MM.1S (cell line): ENCODE measurements at regions not wholly inside any gene's neighbourhood (a gene's known extent, or its start where the extent isn't known, plus 50 kb on each side); places are given as distances from the start of the nearest gene placed in this dataset.

Experiments used
- DNase-seq: peaks from one replicate; pipeline ENCODE4 v3.0.0-alpha.2; 2015
- H2AFZ ChIP-seq: fragments of 300-600 bp; sonication (generic); 2 replicates; pipeline ENCODE4 v1.6.0; 2016; ENCODE audit warnings: antibody characterized with exemption, low read length
- H3F3A ChIP-seq: fragments of 300-600 bp; sonication (generic); 2 replicates; pipeline ENCODE4 v1.6.1; 2016; ENCODE audit warnings: mild to moderate bottlenecking, antibody characterized with exemption, low read length, moderate library complexity, mixed read lengths; ENCODE audit not compliant: insufficient read depth
- H3K27ac ChIP-seq: fragments of 300-600 bp; sonication (generic); 2 replicates; pipeline ENCODE4 v1.5.1; 2016; ENCODE audit warnings: mild to moderate bottlenecking, low read length
- H3K27me3 ChIP-seq: fragments of 300-600 bp; sonication (generic); replicated peaks from 2 replicates; pipeline ENCODE4 v1.6.0; 2016; ENCODE audit warnings: low read length; ENCODE audit not compliant: insufficient read depth
- H3K36me3 ChIP-seq: fragments of 300-600 bp; sonication (generic); replicated peaks from 2 replicates; pipeline ENCODE4 v1.6.1; 2016; ENCODE audit warnings: mild to moderate bottlenecking, low read length, mixed read lengths; ENCODE audit not compliant: insufficient read depth
- H3K4me1 ChIP-seq: fragments of 300-600 bp; sonication (generic); 2 replicates; pipeline ENCODE4 v1.6.1; 2016; ENCODE audit warnings: low read length, mixed read lengths
- H3K4me2 ChIP-seq: fragments of 300-600 bp; sonication (generic); 2 replicates; pipeline ENCODE4 v1.6.0; 2016; ENCODE audit warnings: low read depth, low read length
- H3K4me3 ChIP-seq: fragments of 300-600 bp; sonication (generic); 2 replicates; pipeline ENCODE4 v1.5.1; 2016; ENCODE audit warnings: low read length, mixed read lengths
- H3K79me2 ChIP-seq: fragments of 300-600 bp; sonication (generic); 2 replicates; pipeline ENCODE4 v1.6.1; 2016; ENCODE audit warnings: mixed run types, low read length, mixed read lengths
- H3K9ac ChIP-seq: fragments of 300-600 bp; sonication (generic); 2 replicates; pipeline ENCODE4 v1.6.1; 2016; ENCODE audit warnings: low read length, mixed read lengths
- H3K9me2 ChIP-seq: fragments of 300-600 bp; sonication (generic); replicated peaks from 2 replicates; pipeline ENCODE4 v1.6.1; 2016; ENCODE audit warnings: mild to moderate bottlenecking, low read length, mixed read lengths; ENCODE audit not compliant: insufficient read depth
- H3K9me3 ChIP-seq: fragments of 300-600 bp; sonication (generic); replicated peaks from 2 replicates; pipeline ENCODE4 v1.6.1; 2016; ENCODE audit warnings: mild to moderate bottlenecking, low read length, mixed read lengths; ENCODE audit not compliant: insufficient read depth
- H4K20me1 ChIP-seq: fragments of 300-600 bp; sonication (generic); 2 replicates; pipeline ENCODE4 v1.6.1; 2016; ENCODE audit warnings: mild to moderate bottlenecking, low read length, moderate library complexity, mixed read lengths; ENCODE audit not compliant: insufficient read depth
- CTCF ChIP-seq: fragments of 300-600 bp; sonication (generic); IDR thresholded peaks from 2 replicates; pipeline ENCODE4 v1.5.1; 2016; ENCODE audit warnings: antibody characterized with exemption, low read length, mixed read lengths
- EZH2 ChIP-seq: fragments of 300-600 bp; sonication (generic); optimal IDR thresholded peaks from 2 replicates; pipeline ENCODE3; 2017; ENCODE audit warnings: low read depth, mild to moderate bottlenecking, antibody characterized with exemption, low read length, mixed read lengths
- EZH2phosphoT487 ChIP-seq: fragments of 300-600 bp; sonication (generic); IDR thresholded peaks from 2 replicates; pipeline ENCODE4 v1.6.1; 2018; ENCODE audit warnings: antibody characterized with exemption, low read length

- Histone ChIP-seq H3K4me3 (no peak overlapping the region), H2AFZ (no peak overlapping the region)
- no peak for DNase-seq
Measured at GRCh38 chr7:42694894-42695507, 216.9 kb downstream of the C7orf25 start.

GRCh38 chr7:42693722-42694121, 218.1 kb downstream of the C7orf25 start:
- Histone ChIP-seq H2AFZ (no peak overlapping the region), H3K36me3 (no peaks in the 10 kb centered on the region), H3K4me1 (no peaks in the 10 kb centered on the region), H3F3A (no peaks in the 10 kb centered on the region), H3K9me3 (no peaks in the 10 kb centered on the region), H4K20me1 (no peaks in the 10 kb centered on the region), H3K9ac (no peak overlapping the region), H3K4me3 (no peak overlapping the region), H3K4me2 (no peak overlapping the region), H3K27ac (no peak overlapping the region), H3K27me3 (no peaks in the 10 kb centered on the region), H3K79me2 (no peaks in the 10 kb centered on the region), H3K9me2 (no peaks in the 10 kb centered on the region)
- DNase-seq = no peak
- TF ChIP-seq EZH2 (no peak), CTCF (no peak), EZH2phosphoT487 (no peak)

More at GRCh38 chr7:42694894-42695507, 216.9 kb downstream of the C7orf25 start:
- Histone ChIP-seq H3F3A (no peaks in the 10 kb centered on the region), H3K9me2 (no peaks in the 10 kb centered on the region), H3K79me2 (no peaks in the 10 kb centered on the region), H3K4me2 (no peak overlapping the region), H3K4me1 (no peaks in the 10 kb centered on the region), H3K36me3 (no peaks in the 10 kb centered on the region), H3K9ac (no peak overlapping the region), H3K27ac (no peak overlapping the region), H3K27me3 (no peaks in the 10 kb centered on the region), H3K9me3 (no peaks in the 10 kb centered on the region), H4K20me1 (no peaks in the 10 kb centered on the region)
- TF ChIP-seq EZH2 (no peak), CTCF (no peak), EZH2phosphoT487 (no peak)

GRCh38 chr7:42692621-42693020, 219.2 kb downstream of the C7orf25 start:
- H3K79me2 ChIP-seq = no peaks in the 10 kb centered on the region
- no peak for DNase-seq
- no peaks in the 10 kb centered on the region for H3F3A ChIP-seq
- H3K9me2 ChIP-seq = no peaks in the 10 kb centered on the region
- H3K9me3 ChIP-seq = no peaks in the 10 kb centered on the region
- H2AFZ ChIP-seq = no peak overlapping the region
- TF ChIP-seq EZH2 = no peak
- H3K9ac ChIP-seq = no peak overlapping the region
- H3K36me3 ChIP-seq = no peaks in the 10 kb centered on the region
- H3K4me2 ChIP-seq = no peak overlapping the region
- no peaks in the 10 kb centered on the region for H3K27me3 ChIP-seq
- H3K4me1 ChIP-seq = no peaks in the 10 kb centered on the region
- no peaks in the 10 kb centered on the region for H4K20me1 ChIP-seq
- H3K4me3 ChIP-seq = no peak overlapping the region
- H3K27ac ChIP-seq = no peak overlapping the region

GRCh38 chr7:42690794-42691639, 220.9 kb downstream of the C7orf25 start:
- Histone ChIP-seq H3K36me3 (no peaks in the 10 kb centered on the region), H3K4me3 (no peak overlapping the region), H3F3A (no peaks in the 10 kb centered on the region), H3K27ac (no peak overlapping the region), H3K9me3 (no peaks in the 10 kb centered on the region), H2AFZ (no peak overlapping the region), H3K4me2 (no peak overlapping the region), H3K27me3 (no peaks in the 10 kb centered on the region), H4K20me1 (no peaks in the 10 kb centered on the region), H3K4me1 (no peaks in the 10 kb centered on the region), H3K9me2 (no peaks in the 10 kb centered on the region), H3K9ac (no peak overlapping the region), H3K79me2 (no peaks in the 10 kb centered on the region)
- peak; percentile 45 for DNase-seq
- TF ChIP-seq CTCF (peak; percentile 52), EZH2 (no peak)
